PC-3 (cell line): ENCODE measurements at regions not wholly inside any gene's neighbourhood (a gene's known extent, or its start where the extent isn't known, plus 50 kb on each side); places are given as distances from the start of the nearest gene placed in this dataset.

Experiments used
- ATAC-seq: fragments of 200-7000 bp; cut with Tn5 transposase; 2 replicates; pipeline ENCODE4 v1.9.1; 2020; ENCODE audit warnings: mild to moderate bottlenecking, moderate library complexity
- BruUV-seq: library from RNA; stranded (reverse); fragments of 400-500 nt; replicated peaks from 2 replicates; lab custom pipeline; 2021; lab: Mats Ljungman, UMichigan
- CTCF ChIA-PET: fragments of 300-600 bp; sonication (Branson Sonifier 250); formaldehyde crosslinking; loops from one replicate; lab custom pipeline; 2022; ENCODE audit warnings: antibody characterized with exemption; lab: Charles Lee
- POLR2A ChIA-PET: fragments of 300-600 bp; sonication (Branson Sonifier 250); formaldehyde crosslinking; loops from one replicate; lab custom pipeline; 2022; ENCODE audit warnings: antibody characterized with exemption; ENCODE audit not compliant: unreplicated experiment; lab: Charles Lee
- DNase-seq: peaks from one replicate; pipeline ENCODE4 v3.0.0-alpha.2; 2015
- H2AFZ ChIP-seq: fragments of 300-600 bp; sonication (generic); 2 replicates; pipeline ENCODE4 v1.6.0; 2016; ENCODE audit warnings: antibody characterized with exemption, low read length
- H3F3A ChIP-seq: fragments of 300-600 bp; sonication (generic); one replicate; pipeline ENCODE4 v1.6.0; 2017; ENCODE audit warnings: antibody characterized with exemption, low read length, control low read depth, mild to moderate bottlenecking; ENCODE audit not compliant: unreplicated experiment
- H3K27ac ChIP-seq: fragments of 300-600 bp; sonication (generic); 2 replicates; pipeline ENCODE4 v1.5.1; 2016; ENCODE audit warnings: mild to moderate bottlenecking, low read length
- H3K27me3 ChIP-seq: fragments of 300-600 bp; sonication (generic); 2 replicates; pipeline ENCODE4 v1.6.1; 2016; ENCODE audit warnings: low read length, mixed read lengths
- H3K36me3 ChIP-seq: fragments of 300-600 bp; sonication (generic); 2 replicates; pipeline ENCODE4 v1.6.1; 2016; ENCODE audit warnings: low read depth, mixed run types, low read length, mixed read lengths
- H3K4me1 ChIP-seq: fragments of 300-600 bp; sonication (generic); 2 replicates; pipeline ENCODE4 v1.5.1; 2016; ENCODE audit warnings: low read length; ENCODE audit not compliant: insufficient read depth
- H3K4me2 ChIP-seq: fragments of 300-600 bp; sonication (generic); 2 replicates; pipeline ENCODE4 v1.6.0; 2016; ENCODE audit warnings: low read length
- H3K4me3 ChIP-seq: fragments of 300-600 bp; sonication (generic); 2 replicates; pipeline ENCODE4 v1.5.1; 2016; ENCODE audit warnings: mild to moderate bottlenecking, low read length, mixed read lengths
- H3K79me2 ChIP-seq: fragments of 300-600 bp; sonication (generic); 2 replicates; pipeline ENCODE4 v1.6.1; 2017; ENCODE audit warnings: low read length, mixed read lengths
- H3K9ac ChIP-seq: fragments of 300-600 bp; sonication (generic); 2 replicates; pipeline ENCODE4 v1.6.0; 2016; ENCODE audit warnings: mild to moderate bottlenecking, low read length
- H3K9me2 ChIP-seq: fragments of 300-600 bp; sonication (generic); replicated peaks from 2 replicates; pipeline ENCODE4 v1.6.1; 2016; ENCODE audit warnings: mixed run types, low read length, mixed read lengths
- H3K9me3 ChIP-seq: fragments of 300-600 bp; sonication (generic); 2 replicates; pipeline ENCODE4 v1.6.1; 2016; ENCODE audit warnings: low read length, mixed read lengths
- H4K20me1 ChIP-seq: fragments of 300-600 bp; sonication (generic); 2 replicates; pipeline ENCODE4 v1.6.1; 2016; ENCODE audit warnings: low read length, mixed read lengths
- CTCF ChIP-seq: fragments of 300-600 bp; sonication (generic); conservative IDR thresholded peaks from 2 replicates; pipeline ENCODE4 v1.5.1; 2017; ENCODE audit warnings: antibody characterized with exemption, low read depth, mild to moderate bottlenecking, low read length
- EZH2 ChIP-seq: fragments of 300-600 bp; sonication (generic); IDR thresholded peaks from one replicate; pipeline ENCODE4 v1.6.1; 2017; ENCODE audit warnings: antibody characterized with exemption, mild to moderate bottlenecking, low read length; ENCODE audit not compliant: unreplicated experiment
- EZH2phosphoT487 ChIP-seq: fragments of 300-600 bp; sonication (generic); IDR thresholded peaks from 2 replicates; pipeline ENCODE4 v1.6.1; 2018; ENCODE audit warnings: mild to moderate bottlenecking, antibody characterized with exemption, low read length, borderline replicate concordance
- intact Hi-C: fragments of 100-400 bp; cut with micrococcal nuclease; formaldehyde crosslinking; loops from 2 replicates; pipeline ENCODE4 v1.9.0; 2023

GRCh38 chr6:164023535-164023934 is 609.0 kb downstream of the QKI start:
- no peak for DNase-seq
- ChIA-PET POLR2A (no interaction called here), CTCF (no interaction called here)
- Histone ChIP-seq H3K9me3 (no peaks in the 10 kb centered on the region), H4K20me1 (no peaks in the 10 kb centered on the region), H3K4me2 (no peak overlapping the region), H2AFZ (no peak overlapping the region), H3K4me3 (no peak overlapping the region), H3K27me3 (no peaks in the 10 kb centered on the region; the same call in 1 of the 2 replicates), H3K9ac (no peak overlapping the region), H3K4me1 (no peaks in the 10 kb centered on the region), H3K27ac (no peak overlapping the region), H3K79me2 (no peaks in the 10 kb centered on the region), H3K9me2 (no peaks in the 10 kb centered on the region), H3F3A (no peaks in the 10 kb centered on the region), H3K36me3 (no peaks in the 10 kb centered on the region)
- no TSS peak for BruUV-seq
- TF ChIP-seq CTCF, result no peak
- TF ChIP-seq EZH2phosphoT487, result no peak
- TF ChIP-seq EZH2, result no peak
- intact Hi-C loops, result no loop called here
- no peak for ATAC-seq

GRCh38 chr6:164022632-164023031 is 608.1 kb downstream of the QKI start:
- no peak overlapping the region for H3K4me3 ChIP-seq
- H3K4me1 ChIP-seq, result no peaks in the 10 kb centered on the region
- TF ChIP-seq EZH2, result no peak
- no peak for TF ChIP-seq EZH2phosphoT487
- no peak for TF ChIP-seq CTCF
- H3K79me2 ChIP-seq, result no peaks in the 10 kb centered on the region
- no peak overlapping the region for H3K9ac ChIP-seq
- CTCF ChIA-PET, result no interaction called here
- no peaks in the 10 kb centered on the region for H3K36me3 ChIP-seq
- intact Hi-C loops, result no loop called here
- no peak overlapping the region for H3K4me2 ChIP-seq
- H3F3A ChIP-seq, result no peaks in the 10 kb centered on the region
- POLR2A ChIA-PET, result no interaction called here
- no peaks in the 10 kb centered on the region for H3K9me2 ChIP-seq
- H3K9me3 ChIP-seq, result no peaks in the 10 kb centered on the region
- no TSS peak for BruUV-seq
- H4K20me1 ChIP-seq, result no peaks in the 10 kb centered on the region
- no peak overlapping the region for H2AFZ ChIP-seq
- ATAC-seq (no peak), DNase-seq (no peak)
- H3K27me3 ChIP-seq, result no peaks in the 10 kb centered on the region; the same call in 1 of the 2 replicates
- H3K27ac ChIP-seq, result no peak overlapping the region

- no TSS peak for BruUV-seq
- intact Hi-C loops, result no loop called here
Observed at GRCh38 chr6:164021589-164022250, 607.2 kb downstream of the QKI start.

More at GRCh38 chr6:164021589-164022250, 607.2 kb downstream of the QKI start:
- Histone ChIP-seq H3K27me3 (no peaks in the 10 kb centered on the region; the same call in 1 of the 2 replicates), H3K9me3 (no peaks in the 10 kb centered on the region), H2AFZ (no peak overlapping the region), H3K9ac (no peak overlapping the region), H3F3A (no peaks in the 10 kb centered on the region), H3K79me2 (no peaks in the 10 kb centered on the region), H3K4me2 (no peak overlapping the region), H3K4me1 (no peaks in the 10 kb centered on the region), H3K9me2 (no peaks in the 10 kb centered on the region), H3K27ac (no peak overlapping the region), H3K36me3 (no peaks in the 10 kb centered on the region), H3K4me3 (no peak overlapping the region), H4K20me1 (no peaks in the 10 kb centered on the region)
- ATAC-seq, result no peak
- POLR2A ChIA-PET, result no interaction called here
- no peak for TF ChIP-seq EZH2
- no peak for TF ChIP-seq EZH2phosphoT487
- no peak for TF ChIP-seq CTCF
- CTCF ChIA-PET, result no interaction called here
- DNase-seq, result no peak
